OCI-LY1 (cell line): ENCODE measurements at regions not wholly inside any gene's neighbourhood (a gene's known extent, or its start where the extent isn't known, plus 50 kb on each side); places are given as distances from the start of the nearest gene placed in this dataset.

Experiments used
- CTCF ChIP-seq: fragments of 200-600 bp; sonication (generic), shearing (Covaris generic); IDR thresholded peaks from 2 replicates; pipeline ENCODE4 v1.5.1; 2017; ENCODE audit warnings: mild to moderate bottlenecking, antibody characterized with exemption, low read length, moderate library complexity, mixed read lengths
- EZH2 ChIP-seq: fragments of 200-600 bp; sonication (generic), shearing (Covaris generic); IDR thresholded peaks from 2 replicates; pipeline ENCODE4 v1.8.0; 2017; ENCODE audit warnings: borderline replicate concordance, mixed run types, mild to moderate bottlenecking, antibody characterized with exemption, low read length, moderate library complexity, mixed read lengths

- no peak for TF ChIP-seq CTCF
- TF ChIP-seq EZH2: no peak
These were observed 204.2 kb upstream of the IL15 start for GRCh38 chr4:141432000-141432712.
